HG03159 (cell line): ENCODE measurements at regions not wholly inside any gene's neighbourhood (a gene's known extent, or its start where the extent isn't known, plus 50 kb on each side); places are given as distances from the start of the nearest gene placed in this dataset.
"Not testable (repeated sequence)": the region's sequence is repeated elsewhere in the genome, so short reads cannot be mapped to it uniquely, and the experiment has no call there.

Experiments
- ATAC-seq: cut with Tn5 transposase; IDR thresholded peaks from one replicate; pipeline ENCODE4 v1.9.1; 2021; ENCODE audit warnings: mild to moderate bottlenecking, moderate library complexity; ENCODE audit not compliant: unreplicated experiment

- no peak for ATAC-seq
Observed at GRCh38 chr12:47610686-47611252, 95.1 kb downstream of the RPAP3 start.

DNA sequence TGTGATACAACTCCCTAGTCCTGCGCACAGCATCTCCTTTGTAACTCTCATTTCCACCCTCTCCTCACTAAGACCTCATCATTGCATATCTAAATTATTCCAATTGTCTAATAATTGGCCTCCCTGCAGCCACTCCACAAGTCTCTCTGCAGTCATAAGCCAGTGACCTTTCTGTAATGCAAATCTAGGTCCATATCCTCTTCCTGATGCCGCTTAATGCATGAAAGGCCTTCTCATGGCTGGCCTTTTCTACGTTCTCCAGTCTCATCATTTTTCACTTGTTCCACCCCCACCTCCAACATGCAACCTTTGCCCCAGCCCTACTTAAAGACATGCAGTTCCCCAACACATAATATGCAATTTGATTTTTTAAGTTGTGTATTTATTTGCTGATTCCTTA is 96.0 kb downstream of the RPAP3 start:
- no peak for ATAC-seq

- ATAC-seq: not testable (repeated sequence)
Observed at GRCh38 chr12:47608671-47609070, 97.2 kb downstream of the RPAP3 start.

GRCh38 chr12:47604221-47604873 is 101.5 kb downstream of the RPAP3 start:
- ATAC-seq: no peak

GRCh38 chr12:47602949-47603558 is 102.8 kb downstream of the RPAP3 start:
- no peak for ATAC-seq

- no peak for ATAC-seq
Observed at GRCh38 chr12:47602325-47602724, 103.5 kb downstream of the RPAP3 start.

GRCh38 chr12:47601071-47601470 is 104.8 kb downstream of the RPAP3 start:
- ATAC-seq: no peak

DNA sequence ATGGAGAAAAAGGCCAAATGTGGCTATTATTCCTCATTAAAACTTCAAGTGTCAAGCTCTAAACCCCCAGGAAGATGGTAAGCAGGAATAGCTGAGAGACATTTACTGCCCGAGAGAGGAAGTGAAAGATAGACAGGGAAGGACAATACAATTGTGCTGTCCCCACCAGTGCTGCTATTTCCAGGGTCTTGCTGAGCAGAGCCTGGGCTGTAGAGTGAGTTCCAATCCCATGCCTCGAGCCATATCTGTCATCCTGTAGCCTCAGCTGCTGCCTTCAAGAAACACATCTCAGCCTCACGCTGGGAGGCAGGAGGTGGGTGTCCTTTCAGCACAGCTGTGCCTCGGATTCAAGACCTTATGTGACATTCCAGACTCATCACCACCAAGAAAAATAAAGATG is 114.0 kb downstream of the RPAP3 start:
- ATAC-seq: no peak

- ATAC-seq: no peak
Observed at GRCh38 chr12:47591361-47591791, 114.5 kb downstream of the RPAP3 start.

GRCh38 chr12:47590771-47591360 is 115.0 kb downstream of the RPAP3 start:
- no peak for ATAC-seq

- ATAC-seq: no peak
Observed at GRCh38 chr12:47586952-47587669, 118.7 kb downstream of the RPAP3 start.

DNA sequence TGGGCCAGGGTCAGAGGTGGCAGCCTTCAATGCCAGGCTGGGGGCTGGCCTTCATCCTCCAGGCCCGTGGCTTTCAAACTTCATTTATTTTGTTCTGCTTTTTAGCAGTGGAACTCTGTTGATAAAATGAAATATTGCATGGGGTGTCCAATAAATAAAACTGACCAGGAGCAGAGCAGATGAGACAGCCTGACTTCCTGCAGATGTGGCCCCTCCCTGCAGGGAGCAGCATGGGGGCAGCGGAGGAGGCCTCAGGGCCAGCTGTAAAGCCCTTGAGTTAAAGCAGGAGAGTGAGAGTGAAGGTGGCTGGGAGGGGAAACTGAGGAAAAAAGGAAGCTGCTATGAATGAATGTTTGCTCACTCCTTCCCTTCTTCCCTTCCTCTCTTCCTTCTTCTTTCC is 120.3 kb downstream of the RPAP3 start:
- no peak for ATAC-seq

- ATAC-seq: no peak
Observed at GRCh38 chr12:47578836-47579235, 127.0 kb downstream of the RPAP3 start.

GRCh38 chr12:47577206-47577989 is 128.4 kb downstream of the RPAP3 start:
- no peak for ATAC-seq

GRCh38 chr12:47576289-47576945 is 129.4 kb downstream of the RPAP3 start:
- no peak for ATAC-seq

GRCh38 chr12:47574252-47575021 is 131.4 kb downstream of the RPAP3 start:
- ATAC-seq: no peak

- ATAC-seq: no peak
Observed at GRCh38 chr12:47573146-47573659, 132.6 kb downstream of the RPAP3 start.

GRCh38 chr12:47570151-47570550 is 135.7 kb downstream of the RPAP3 start:
- no peak for ATAC-seq

DNA sequence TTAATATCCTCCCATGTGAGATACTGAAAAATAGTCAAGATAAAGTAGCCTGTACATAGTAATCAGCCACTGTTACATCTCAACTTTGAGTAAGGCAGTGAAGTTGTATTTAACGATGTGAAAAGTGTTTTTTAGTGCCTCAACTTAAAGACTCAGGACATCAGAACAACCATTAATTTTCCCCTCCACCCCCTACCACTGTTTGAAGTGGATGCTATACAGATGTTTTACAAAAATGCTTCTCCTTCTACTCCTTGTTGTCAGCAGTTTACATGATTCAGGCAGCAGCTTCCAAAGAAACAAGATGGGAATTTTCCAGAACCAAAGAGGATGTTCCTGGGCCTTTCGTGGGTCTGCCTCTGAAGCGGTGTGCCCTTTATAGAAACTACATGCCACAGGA is 143.6 kb downstream of the RPAP3 start:
- no peak for ATAC-seq
